ENCODE measurements at regions not wholly inside any gene's neighbourhood (a gene's known extent, or its start where the extent isn't known, plus 50 kb on each side); places are given as distances from the start of the nearest gene placed in this dataset.
"Not testable (repeated sequence)": the region's sequence is repeated elsewhere in the genome, so short reads cannot be mapped to it uniquely, and the experiment has no call there.

- ATAC-seq (no peak), DNase-seq (no peak)
- Mint-ChIP-seq H3K27me3 (no peaks in the 10 kb centered on the region), H3K4me3 (no peak overlapping the region), H3K36me3 (ENCODE audit: low read depth) (no peaks in the 10 kb centered on the region), H3K27ac (no peak overlapping the region), H3K4me1 (no peaks in the 10 kb centered on the region)
- H3K9me3 ChIP-seq (ENCODE audit: control insufficient read depth, low read length, poor library complexity, severe bottlenecking) = no peaks in the 10 kb centered on the region
Measured at GRCh38 chr5:152704286-152704685, 299.2 kb upstream of the NMUR2 start.

GRCh38 chr5:152711801-152712388 lies 306.8 kb upstream of the NMUR2 start:
- H3K4me3 Mint-ChIP-seq = no peak overlapping the region
- H3K4me1 Mint-ChIP-seq = no peaks in the 10 kb centered on the region
- no peak overlapping the region for H3K27ac Mint-ChIP-seq
- DNase-seq (no peak), ATAC-seq (no peak)
- H3K27me3 Mint-ChIP-seq = no peaks in the 10 kb centered on the region
- H3K9me3 ChIP-seq (ENCODE audit: control insufficient read depth, low read length, poor library complexity, severe bottlenecking) = no peaks in the 10 kb centered on the region
- H3K36me3 Mint-ChIP-seq (ENCODE audit: low read depth) = no peaks in the 10 kb centered on the region

DNA sequence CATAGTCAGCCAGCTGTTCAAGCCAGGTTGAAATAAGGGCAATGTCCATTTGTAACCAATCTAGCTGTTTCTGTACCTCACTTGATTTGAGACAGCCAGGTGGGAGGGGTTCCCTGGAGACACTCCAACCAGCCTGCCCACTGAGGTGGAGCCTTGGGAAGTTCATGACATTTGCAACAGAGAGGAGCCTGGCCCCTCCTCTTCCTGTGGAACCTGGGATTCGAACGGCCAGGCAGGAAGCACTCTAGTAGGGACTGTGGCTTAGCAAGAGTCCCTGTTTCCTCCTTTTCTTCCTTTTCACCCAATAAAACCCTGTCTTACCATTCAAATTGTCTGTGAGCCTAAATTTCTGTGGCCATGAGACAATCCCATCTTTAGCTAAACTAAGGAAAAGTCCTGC lies 312.3 kb upstream of the NMUR2 start:
- no peaks in the 10 kb centered on the region for H3K36me3 Mint-ChIP-seq (ENCODE audit: low read depth)
- no peaks in the 10 kb centered on the region for H3K9me3 ChIP-seq (ENCODE audit: control insufficient read depth, low read length, poor library complexity, severe bottlenecking)
- no peaks in the 10 kb centered on the region for H3K27me3 Mint-ChIP-seq
- H3K4me1 Mint-ChIP-seq = no peaks in the 10 kb centered on the region
- H3K4me3 Mint-ChIP-seq = no peak overlapping the region
- DNase-seq (no peak), ATAC-seq (no peak)
- H3K27ac Mint-ChIP-seq = no peak overlapping the region

DNA sequence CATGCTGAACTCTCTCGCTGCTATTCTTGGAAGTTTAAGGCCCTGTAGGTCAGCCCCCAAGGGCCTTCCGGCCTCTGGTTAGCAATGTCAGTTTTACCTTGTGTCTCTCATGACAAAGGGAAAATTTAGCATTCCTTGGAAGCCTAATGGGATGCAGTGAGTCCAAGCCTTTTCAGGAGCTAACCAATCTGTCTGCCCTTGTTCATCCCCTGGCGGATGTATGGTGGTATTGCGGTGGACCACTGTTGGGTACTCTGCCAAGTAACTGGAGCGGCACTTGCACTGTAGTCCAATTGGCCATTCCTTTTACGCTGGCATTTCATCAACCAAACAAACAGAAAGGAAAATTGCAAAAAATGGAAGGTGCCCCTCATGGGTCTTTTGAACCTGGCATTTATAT lies 318.4 kb upstream of the NMUR2 start:
- no peak overlapping the region for H3K27ac Mint-ChIP-seq
- H3K4me1 Mint-ChIP-seq = no peaks in the 10 kb centered on the region
- no peak for DNase-seq
- no peak for ATAC-seq
- no peak overlapping the region for H3K4me3 Mint-ChIP-seq
- H3K36me3 Mint-ChIP-seq (ENCODE audit: low read depth) = no peaks in the 10 kb centered on the region
- no peaks in the 10 kb centered on the region for H3K27me3 Mint-ChIP-seq
- H3K9me3 ChIP-seq (ENCODE audit: control insufficient read depth, low read length, poor library complexity, severe bottlenecking) = no peaks in the 10 kb centered on the region

GRCh38 chr5:152730176-152730575 lies 325.1 kb upstream of the NMUR2 start:
- no peaks in the 10 kb centered on the region for H3K4me1 Mint-ChIP-seq
- H3K27me3 Mint-ChIP-seq = no peaks in the 10 kb centered on the region
- no peak overlapping the region for H3K27ac Mint-ChIP-seq
- H3K36me3 Mint-ChIP-seq (ENCODE audit: low read depth) = no peaks in the 10 kb centered on the region
- DNase-seq (no peak), ATAC-seq (no peak)
- no peak overlapping the region for H3K4me3 Mint-ChIP-seq
- no peaks in the 10 kb centered on the region for H3K9me3 ChIP-seq (ENCODE audit: control insufficient read depth, low read length, poor library complexity, severe bottlenecking)

GRCh38 chr5:152736906-152737305 lies 331.8 kb upstream of the NMUR2 start:
- no peak for ATAC-seq

DNA sequence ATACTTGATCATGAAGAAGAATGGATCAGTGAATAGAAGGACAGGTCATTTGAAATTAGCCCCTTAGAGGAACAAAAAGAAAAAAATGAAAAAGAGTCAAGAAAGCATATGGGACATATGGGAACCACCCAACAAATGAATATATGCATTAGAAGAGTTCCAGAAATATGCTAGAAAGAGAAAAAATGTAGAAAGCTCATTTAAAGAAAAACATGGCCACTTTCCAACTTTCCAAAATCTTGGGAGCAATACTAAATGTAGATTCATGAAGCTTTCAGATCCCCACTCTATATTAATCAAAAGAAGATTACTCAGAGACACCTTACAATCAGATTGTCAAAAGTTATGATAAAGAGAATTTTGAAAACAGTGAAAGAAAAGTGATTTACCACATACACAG lies 334.8 kb upstream of the NMUR2 start:
- DNase-seq (no peak), ATAC-seq (no peak)
- no peaks in the 10 kb centered on the region for H3K9me3 ChIP-seq (ENCODE audit: control insufficient read depth, low read length, poor library complexity, severe bottlenecking)
- no peaks in the 10 kb centered on the region for H3K36me3 Mint-ChIP-seq (ENCODE audit: low read depth)
- H3K4me3 Mint-ChIP-seq = no peak overlapping the region
- H3K27ac Mint-ChIP-seq = no peak overlapping the region
- H3K27me3 Mint-ChIP-seq = no peaks in the 10 kb centered on the region
- H3K4me1 Mint-ChIP-seq = no peaks in the 10 kb centered on the region

More at GRCh38 chr5:152736906-152737305, 331.8 kb upstream of the NMUR2 start:
- Mint-ChIP-seq H3K36me3 (ENCODE audit: low read depth) (no peaks in the 10 kb centered on the region), H3K4me3 (no peak overlapping the region), H3K4me1 (no peaks in the 10 kb centered on the region), H3K27ac (no peak overlapping the region), H3K27me3 (no peaks in the 10 kb centered on the region)
- H3K9me3 ChIP-seq (ENCODE audit: control insufficient read depth, low read length, poor library complexity, severe bottlenecking) = no peaks in the 10 kb centered on the region
- no peak for DNase-seq

DNA sequence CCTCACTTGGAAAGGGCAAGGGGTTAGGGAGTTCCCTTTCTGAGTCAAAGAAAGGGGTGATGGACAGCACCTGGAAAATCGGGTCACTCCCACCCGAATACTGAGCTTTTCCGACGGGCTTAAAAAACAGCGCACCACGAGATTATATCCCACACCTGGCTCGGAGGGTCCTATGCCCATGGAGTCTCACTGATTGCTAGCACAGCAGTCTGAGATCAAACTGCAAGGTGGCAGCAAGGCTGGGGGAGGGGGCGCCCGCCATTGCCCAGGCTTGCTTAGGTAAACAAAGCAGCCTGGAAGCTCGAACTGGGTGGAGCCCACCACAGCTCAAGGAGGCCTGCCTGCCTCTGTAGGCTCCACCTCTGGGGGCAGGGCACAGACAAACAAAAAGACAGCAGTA lies 336.0 kb upstream of the NMUR2 start:
- not testable (repeated sequence) for DNase-seq; H3K9me3 ChIP-seq (ENCODE audit: control insufficient read depth, low read length, poor library complexity, severe bottlenecking); H3K4me1 Mint-ChIP-seq; H3K4me3 Mint-ChIP-seq; H3K36me3 Mint-ChIP-seq (ENCODE audit: low read depth); ATAC-seq; H3K27ac Mint-ChIP-seq; H3K27me3 Mint-ChIP-seq

DNA sequence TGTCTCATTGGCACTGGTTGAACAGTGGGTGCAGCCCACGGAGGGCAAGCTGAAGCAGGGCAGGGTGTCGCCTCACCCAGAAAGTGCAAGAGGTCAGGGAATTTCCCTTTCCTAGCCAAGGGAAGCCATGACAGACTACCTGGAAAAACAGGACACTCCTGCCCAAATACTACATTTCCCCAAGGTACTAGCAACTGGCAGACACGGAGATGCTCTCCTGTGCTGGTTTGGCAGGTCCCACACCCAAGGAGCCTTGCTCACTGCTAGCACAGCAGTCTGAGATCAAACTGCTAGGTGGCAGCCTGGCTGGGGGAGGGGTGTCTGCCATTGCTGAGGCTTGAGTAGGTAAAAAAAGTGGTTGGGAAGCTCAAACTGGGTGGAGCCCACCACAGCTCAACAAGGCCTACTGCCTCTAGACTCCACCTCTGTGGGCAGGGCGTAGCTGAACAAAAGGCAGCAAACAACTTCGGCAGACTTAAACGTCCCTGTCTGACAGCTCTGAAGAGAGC lies 382.7 kb upstream of the NMUR2 start:
- not testable (repeated sequence) for H3K27me3 Mint-ChIP-seq; ATAC-seq; H3K9me3 ChIP-seq (ENCODE audit: control insufficient read depth, low read length, poor library complexity, severe bottlenecking); H3K4me1 Mint-ChIP-seq; H3K36me3 Mint-ChIP-seq (ENCODE audit: low read depth); H3K4me3 Mint-ChIP-seq; H3K27ac Mint-ChIP-seq; DNase-seq

DNA sequence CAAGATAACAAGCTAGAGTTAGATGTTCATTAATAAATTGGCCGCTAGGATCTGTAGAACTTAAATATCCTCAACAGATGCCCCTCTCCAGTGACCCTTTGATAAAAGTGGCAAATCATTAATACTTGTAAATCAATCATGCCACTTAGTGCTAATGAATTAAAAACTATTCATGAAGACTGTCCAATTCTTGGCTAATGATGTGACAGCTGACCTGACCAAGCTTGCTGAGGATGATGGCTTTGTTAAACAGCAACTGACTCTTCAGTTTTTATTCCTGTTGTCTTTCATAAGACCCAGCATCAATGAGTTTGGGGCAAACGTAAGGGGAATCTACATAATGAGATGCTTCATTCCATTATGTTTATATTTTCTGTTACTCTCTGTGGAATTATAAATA lies 396.8 kb upstream of the NMUR2 start:
- Mint-ChIP-seq H3K36me3 (ENCODE audit: low read depth) (no peaks in the 10 kb centered on the region), H3K27me3 (no peaks in the 10 kb centered on the region), H3K4me3 (no peak overlapping the region), H3K4me1 (no peaks in the 10 kb centered on the region), H3K27ac (no peak overlapping the region)
- DNase-seq (no peak), ATAC-seq (no peak)
- H3K9me3 ChIP-seq (ENCODE audit: control insufficient read depth, low read length, poor library complexity, severe bottlenecking) = no peaks in the 10 kb centered on the region

- ATAC-seq = no peak
- Mint-ChIP-seq H3K27me3 (no peaks in the 10 kb centered on the region), H3K4me3 (no peak overlapping the region), H3K4me1 (no peaks in the 10 kb centered on the region), H3K27ac (no peak overlapping the region), H3K36me3 (ENCODE audit: low read depth) (no peaks in the 10 kb centered on the region)
- no peak for DNase-seq
- H3K9me3 ChIP-seq (ENCODE audit: control insufficient read depth, low read length, poor library complexity, severe bottlenecking) = no peaks in the 10 kb centered on the region
Measured at GRCh38 chr5:152804179-152804578, 399.1 kb upstream of the NMUR2 start.

DNA sequence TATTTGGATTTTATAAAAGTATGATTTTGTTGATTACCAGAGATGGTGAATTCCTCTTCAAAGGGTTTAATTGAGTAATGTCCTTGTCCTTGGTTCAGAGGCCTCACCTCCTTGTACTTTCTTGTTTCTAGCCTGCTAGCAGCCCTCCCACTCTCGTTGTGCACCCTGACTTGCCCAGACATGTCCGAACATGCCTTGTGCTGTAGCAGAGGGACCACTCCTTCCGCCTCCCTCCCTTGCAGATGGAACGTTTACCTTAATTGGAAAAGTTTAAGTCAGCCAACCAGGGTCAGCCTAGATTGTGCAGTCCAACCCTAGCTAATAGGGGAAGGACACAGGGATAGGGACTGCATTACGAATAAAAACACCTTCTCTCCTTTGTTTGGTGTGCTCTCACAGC lies 406.9 kb upstream of the NMUR2 start:
- no peaks in the 10 kb centered on the region for H3K4me1 Mint-ChIP-seq
- ATAC-seq (no peak), DNase-seq (no peak)
- H3K27me3 Mint-ChIP-seq = no peaks in the 10 kb centered on the region
- no peaks in the 10 kb centered on the region for H3K36me3 Mint-ChIP-seq (ENCODE audit: low read depth)
- H3K9me3 ChIP-seq (ENCODE audit: control insufficient read depth, low read length, poor library complexity, severe bottlenecking) = peaks cover 3% of the 10 kb centered on the region
- H3K27ac Mint-ChIP-seq = no peak overlapping the region
- no peak overlapping the region for H3K4me3 Mint-ChIP-seq

DNA sequence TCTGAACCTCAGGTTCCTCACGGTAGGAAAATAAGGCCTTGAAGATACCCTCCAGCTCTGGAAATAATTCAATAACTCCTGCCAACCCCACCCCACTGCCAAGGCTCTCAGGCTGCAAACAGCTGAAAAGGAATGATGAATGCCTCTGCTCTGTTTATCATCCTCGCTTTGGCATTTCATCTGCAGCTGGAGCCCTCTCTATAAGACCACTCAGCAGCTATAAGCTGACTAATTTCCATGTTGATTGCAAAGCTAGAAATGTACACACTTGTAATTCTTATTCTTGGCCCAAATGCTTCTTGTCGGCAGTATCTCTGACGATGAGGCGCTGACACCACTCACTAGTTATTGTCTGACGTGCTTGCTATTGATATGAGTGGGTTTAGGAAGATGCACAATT lies 408.4 kb upstream of the NMUR2 start:
- H3K9me3 ChIP-seq (ENCODE audit: control insufficient read depth, low read length, poor library complexity, severe bottlenecking) = peaks cover 3% of the 10 kb centered on the region
- ATAC-seq (no peak), DNase-seq (no peak)
- H3K4me3 Mint-ChIP-seq = no peak overlapping the region
- H3K27me3 Mint-ChIP-seq = no peaks in the 10 kb centered on the region
- H3K4me1 Mint-ChIP-seq = no peaks in the 10 kb centered on the region
- no peaks in the 10 kb centered on the region for H3K36me3 Mint-ChIP-seq (ENCODE audit: low read depth)
- no peak overlapping the region for H3K27ac Mint-ChIP-seq

- DNase-seq (no peak), ATAC-seq (no peak)
- H3K27ac Mint-ChIP-seq = no peak overlapping the region
- no peak overlapping the region for H3K4me3 Mint-ChIP-seq
- H3K27me3 Mint-ChIP-seq = no peaks in the 10 kb centered on the region
- no peaks in the 10 kb centered on the region for H3K4me1 Mint-ChIP-seq
- H3K36me3 Mint-ChIP-seq (ENCODE audit: low read depth) = no peaks in the 10 kb centered on the region
- H3K9me3 ChIP-seq (ENCODE audit: control insufficient read depth, low read length, poor library complexity, severe bottlenecking) = no peaks in the 10 kb centered on the region
Measured at GRCh38 chr5:152819891-152820290, 414.8 kb upstream of the NMUR2 start.

All from T-helper 17 cell (primary cell).